Loucy (cell line): ENCODE measurements at regions not wholly inside any gene's neighbourhood (a gene's known extent, or its start where the extent isn't known, plus 50 kb on each side); places are given as distances from the start of the nearest gene placed in this dataset.

Source experiments
- H2AFZ ChIP-seq: fragments of 200-600 bp; sonication (generic); 2 replicates; pipeline ENCODE4 v1.6.0; 2016; ENCODE audit warnings: antibody characterized with exemption, mild to moderate bottlenecking, low read length, moderate library complexity
- H3F3A ChIP-seq: fragments of 200-600 bp; 2 replicates; pipeline ENCODE4 v1.6.0; 2016; ENCODE audit warnings: antibody characterized with exemption, low read depth, mild to moderate bottlenecking
- H3K27me3 ChIP-seq: fragments of 200-600 bp; sonication (generic); 2 replicates; pipeline ENCODE4 v1.6.1; 2014; ENCODE audit warnings: low read length, mild to moderate bottlenecking; ENCODE audit not compliant: insufficient read depth, poor library complexity, severe bottlenecking
- H3K36me3 ChIP-seq: fragments of 200-600 bp; sonication (generic); 2 replicates; pipeline ENCODE4 v1.6.1; 2016; ENCODE audit warnings: low read length; ENCODE audit not compliant: insufficient read depth
- H3K4me1 ChIP-seq: fragments of 200-600 bp; sonication (generic); 2 replicates; pipeline ENCODE4 v1.5.1; 2014; ENCODE audit warnings: low read length, mild to moderate bottlenecking; ENCODE audit not compliant: insufficient read depth, poor library complexity, severe bottlenecking
- H3K4me2 ChIP-seq: fragments of 200-600 bp; sonication (generic); 2 replicates; pipeline ENCODE4 v1.6.0; 2014; ENCODE audit warnings: antibody characterized with exemption, low read length, low read depth, mild to moderate bottlenecking; ENCODE audit not compliant: poor library complexity, severe bottlenecking
- H3K4me3 ChIP-seq: fragments of 200-600 bp; sonication (generic); 2 replicates; pipeline ENCODE4 v1.5.1; 2014; ENCODE audit warnings: low read length, mild to moderate bottlenecking, mixed read lengths; ENCODE audit not compliant: poor library complexity, severe bottlenecking
- H3K79me2 ChIP-seq: fragments of 200-600 bp; sonication (generic); 2 replicates; pipeline ENCODE4 v1.6.1; 2014; ENCODE audit warnings: low read length; ENCODE audit not compliant: insufficient read depth
- H3K9ac ChIP-seq: fragments of 200-600 bp; sonication (generic); 2 replicates; pipeline ENCODE4 v1.6.0; 2014; ENCODE audit warnings: mild to moderate bottlenecking, low read depth, low read length, moderate library complexity; ENCODE audit not compliant: poor library complexity, severe bottlenecking
- H3K9me2 ChIP-seq: fragments of 200-600 bp; sonication (generic); replicated peaks from 2 replicates; pipeline ENCODE4 v1.6.1; 2016; ENCODE audit warnings: low read depth, low read length, mixed read lengths
- H3K9me3 ChIP-seq: fragments of 200-600 bp; sonication (generic); 2 replicates; pipeline ENCODE4 v1.6.1; 2014; ENCODE audit warnings: mild to moderate bottlenecking, antibody characterized with exemption, low read length, low read depth; ENCODE audit not compliant: insufficient read depth
- H4K20me1 ChIP-seq: fragments of 200-600 bp; sonication (generic); 2 replicates; pipeline ENCODE4 v1.6.0; 2014; ENCODE audit warnings: antibody characterized with exemption, low read length, mild to moderate bottlenecking; ENCODE audit not compliant: insufficient read depth, poor library complexity, severe bottlenecking
- EZH2phosphoT487 ChIP-seq: fragments of 200-600 bp; IDR thresholded peaks from 2 replicates; pipeline ENCODE4 v1.6.1; 2018; ENCODE audit warnings: antibody characterized with exemption, mild to moderate bottlenecking, moderate library complexity, borderline replicate concordance
- TF ChIP-seq, protein P1 (sequence below): fragments of 200-600 bp; sonication (generic); conservative IDR thresholded peaks from 2 replicates; pipeline ENCODE4 v1.5.1; 2014; ENCODE audit warnings: mild to moderate bottlenecking, antibody characterized with exemption, low read length

- no peak overlapping the region for H3K4me2 ChIP-seq
- H4K20me1 ChIP-seq, result no peaks in the 10 kb centered on the region
- H3K27me3 ChIP-seq, result no peaks in the 10 kb centered on the region
- H3K9me2 ChIP-seq, result no peaks in the 10 kb centered on the region
- no peaks in the 10 kb centered on the region for H3K36me3 ChIP-seq
- no peak overlapping the region for H2AFZ ChIP-seq
- H3K9ac ChIP-seq, result no peak overlapping the region
- H3F3A ChIP-seq, result no peaks in the 10 kb centered on the region
- H3K9me3 ChIP-seq, result no peaks in the 10 kb centered on the region
- no peaks in the 10 kb centered on the region for H3K4me1 ChIP-seq
- TF ChIP-seq, protein P1, sequence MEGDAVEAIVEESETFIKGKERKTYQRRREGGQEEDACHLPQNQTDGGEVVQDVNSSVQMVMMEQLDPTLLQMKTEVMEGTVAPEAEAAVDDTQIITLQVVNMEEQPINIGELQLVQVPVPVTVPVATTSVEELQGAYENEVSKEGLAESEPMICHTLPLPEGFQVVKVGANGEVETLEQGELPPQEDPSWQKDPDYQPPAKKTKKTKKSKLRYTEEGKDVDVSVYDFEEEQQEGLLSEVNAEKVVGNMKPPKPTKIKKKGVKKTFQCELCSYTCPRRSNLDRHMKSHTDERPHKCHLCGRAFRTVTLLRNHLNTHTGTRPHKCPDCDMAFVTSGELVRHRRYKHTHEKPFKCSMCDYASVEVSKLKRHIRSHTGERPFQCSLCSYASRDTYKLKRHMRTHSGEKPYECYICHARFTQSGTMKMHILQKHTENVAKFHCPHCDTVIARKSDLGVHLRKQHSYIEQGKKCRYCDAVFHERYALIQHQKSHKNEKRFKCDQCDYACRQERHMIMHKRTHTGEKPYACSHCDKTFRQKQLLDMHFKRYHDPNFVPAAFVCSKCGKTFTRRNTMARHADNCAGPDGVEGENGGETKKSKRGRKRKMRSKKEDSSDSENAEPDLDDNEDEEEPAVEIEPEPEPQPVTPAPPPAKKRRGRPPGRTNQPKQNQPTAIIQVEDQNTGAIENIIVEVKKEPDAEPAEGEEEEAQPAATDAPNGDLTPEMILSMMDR, result no peak
- no peak for TF ChIP-seq EZH2phosphoT487
- H3K4me3 ChIP-seq, result no peak overlapping the region
- H3K79me2 ChIP-seq, result no peaks in the 10 kb centered on the region
These were observed 208.9 kb upstream of the DMRTA1 start for GRCh38 chr9:22237497-22238363.

GRCh38 chr9:22238809-22239684, 207.6 kb upstream of the DMRTA1 start:
- Histone ChIP-seq H3K4me3 (no peak overlapping the region), H4K20me1 (no peaks in the 10 kb centered on the region), H3K4me1 (no peaks in the 10 kb centered on the region), H3K27me3 (no peaks in the 10 kb centered on the region), H3F3A (no peaks in the 10 kb centered on the region), H3K9ac (no peak overlapping the region), H3K9me3 (no peaks in the 10 kb centered on the region), H3K4me2 (no peak overlapping the region), H3K79me2 (no peaks in the 10 kb centered on the region), H3K36me3 (no peaks in the 10 kb centered on the region), H3K9me2 (no peaks in the 10 kb centered on the region), H2AFZ (no peak overlapping the region)
- TF ChIP-seq, protein P1, result 0 out of 2 replicates have a peak, but pooled peaks have one; percentile 22
- TF ChIP-seq EZH2phosphoT487, result no peak

DNA sequence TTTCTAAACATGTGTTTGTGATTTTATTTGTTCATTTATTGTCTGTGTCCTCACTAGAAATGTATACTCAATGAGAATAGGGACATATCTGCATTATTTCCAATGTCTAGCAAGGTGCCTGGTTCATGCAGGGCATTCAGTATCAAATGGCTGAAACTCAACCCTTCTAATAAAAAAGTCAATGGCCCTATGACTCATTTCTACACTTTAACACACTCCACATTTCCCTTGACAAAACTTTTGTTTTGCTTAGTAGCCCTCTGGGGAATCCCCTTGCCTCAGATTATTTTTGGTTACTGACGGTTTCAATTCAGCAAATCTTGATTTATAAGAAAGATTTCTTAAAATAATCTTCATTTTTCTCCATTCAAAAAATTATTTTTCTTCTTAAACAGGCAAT, 206.0 kb upstream of the DMRTA1 start:
- Histone ChIP-seq H3K36me3 (no peaks in the 10 kb centered on the region), H3K79me2 (no peaks in the 10 kb centered on the region), H3K9me3 (no peaks in the 10 kb centered on the region), H3K4me1 (peaks cover 3% of the 10 kb centered on the region), H3K27me3 (no peaks in the 10 kb centered on the region), H2AFZ (no peak overlapping the region), H3K9ac (no peak overlapping the region), H3K4me3 (no peak overlapping the region), H4K20me1 (no peaks in the 10 kb centered on the region), H3F3A (no peaks in the 10 kb centered on the region), H3K4me2 (no peak overlapping the region), H3K9me2 (no peaks in the 10 kb centered on the region)
- TF ChIP-seq, protein P1, result no peak
